Fibroblast of lung (primary cell): ENCODE measurements at regions not wholly inside any gene's neighbourhood (a gene's known extent, or its start where the extent isn't known, plus 50 kb on each side); places are given as distances from the start of the nearest gene placed in this dataset.

Experiments
- EZH2 ChIP-seq: IDR thresholded peaks from 2 replicates; pipeline ENCODE4 v1.5.1; 2012; ENCODE audit warnings: low read length, control low read depth, mild to moderate bottlenecking; ENCODE audit errors: missing control alignments
- TF ChIP-seq, protein P1 (sequence below), 2 donors: IDR thresholded peaks in 1 of 2; conservative IDR thresholded peaks in 1 of 2; 1 replicate in 1 of 2; 2 replicates in 1 of 2; pipeline ENCODE4 v1.5.1; 2011 to 2012; ENCODE audit warnings: low read length in 2 of 2, control low read depth in 1 of 2, inconsistent platforms in 1 of 2, low read depth in 1 of 2, mild to moderate bottlenecking in 1 of 2

DNA sequence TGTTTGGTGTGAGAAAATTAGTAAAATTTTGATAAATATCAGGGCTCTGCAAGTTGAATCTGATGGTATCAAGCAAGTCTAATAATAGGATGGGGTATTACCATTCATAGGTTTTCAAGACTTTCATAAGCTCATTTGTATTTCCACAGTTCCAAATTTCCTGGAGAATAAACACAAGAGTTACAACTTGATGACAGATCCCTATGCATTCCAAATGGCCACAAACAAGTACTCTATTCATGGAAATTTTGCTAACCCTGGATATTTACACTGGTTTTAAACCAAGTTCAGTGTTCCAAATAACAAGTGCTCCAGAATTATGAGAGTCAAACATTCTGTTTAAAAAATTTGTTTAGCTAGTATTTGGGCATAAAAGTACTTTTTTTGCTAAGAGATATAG lies 75.0 kb upstream of the CNTN6 start:
- TF ChIP-seq EZH2, result no peak
- TF ChIP-seq, protein P1, sequence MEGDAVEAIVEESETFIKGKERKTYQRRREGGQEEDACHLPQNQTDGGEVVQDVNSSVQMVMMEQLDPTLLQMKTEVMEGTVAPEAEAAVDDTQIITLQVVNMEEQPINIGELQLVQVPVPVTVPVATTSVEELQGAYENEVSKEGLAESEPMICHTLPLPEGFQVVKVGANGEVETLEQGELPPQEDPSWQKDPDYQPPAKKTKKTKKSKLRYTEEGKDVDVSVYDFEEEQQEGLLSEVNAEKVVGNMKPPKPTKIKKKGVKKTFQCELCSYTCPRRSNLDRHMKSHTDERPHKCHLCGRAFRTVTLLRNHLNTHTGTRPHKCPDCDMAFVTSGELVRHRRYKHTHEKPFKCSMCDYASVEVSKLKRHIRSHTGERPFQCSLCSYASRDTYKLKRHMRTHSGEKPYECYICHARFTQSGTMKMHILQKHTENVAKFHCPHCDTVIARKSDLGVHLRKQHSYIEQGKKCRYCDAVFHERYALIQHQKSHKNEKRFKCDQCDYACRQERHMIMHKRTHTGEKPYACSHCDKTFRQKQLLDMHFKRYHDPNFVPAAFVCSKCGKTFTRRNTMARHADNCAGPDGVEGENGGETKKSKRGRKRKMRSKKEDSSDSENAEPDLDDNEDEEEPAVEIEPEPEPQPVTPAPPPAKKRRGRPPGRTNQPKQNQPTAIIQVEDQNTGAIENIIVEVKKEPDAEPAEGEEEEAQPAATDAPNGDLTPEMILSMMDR (conservative IDR thresholded peaks at IDR 0.05 in 1 of 2, IDR thresholded peaks at IDR 0.05 in 1 of 2; ENCODE audit: low read depth in 1 of 2, low read length in 2 of 2), result no peak
